Adrenal gland (tissue), 9 donors: ENCODE measurements at regions not wholly inside any gene's neighbourhood (a gene's known extent, or its start where the extent isn't known, plus 50 kb on each side); places are given as distances from the start of the nearest gene placed in this dataset.

Source experiments
- DNase-seq, 7 donors: peaks; one replicate each; pipeline ENCODE4 v3.0.0-alpha.2; 2019 to 2020
- H3K27ac ChIP-seq, 5 donors: fragments of 200-600 bp; sonication (generic) in 4 of 5; 1 replicate in 3 of 5; 2 replicates in 2 of 5; pipeline versions ENCODE4 v1.5.1 to v1.8.0; 2016 to 2020; ENCODE audit warnings: mild to moderate bottlenecking in 1 of 5
- H3K27me3 ChIP-seq: fragments of 200-600 bp; 2 replicates; pipeline ENCODE4 v1.8.0; 2021
- H3K36me3 ChIP-seq, 2 donors: fragments of 200-600 bp; replicated peaks in 1 of 2; 1 replicate in 1 of 2; 2 replicates in 1 of 2; pipeline versions ENCODE4 v1.5.1 to v1.8.0; 2018 to 2022
- H3K4me1 ChIP-seq, 2 donors: fragments of 200-600 bp; replicated peaks in 1 of 2; 1 replicate in 1 of 2; 2 replicates in 1 of 2; pipeline versions ENCODE4 v1.5.1 to v1.8.0; 2018 to 2021
- H3K4me3 ChIP-seq, 4 donors: fragments of 200-600 bp; sonication (generic) in 3 of 4; one replicate each; pipeline ENCODE4 v1.5.1; 2016 to 2018
- H3K9me3 ChIP-seq, 3 donors: fragments of 200-600 bp; sonication (generic) in 1 of 3; replicated peaks in 1 of 3; 1 replicate in 2 of 3; 2 replicates in 1 of 3; pipeline versions ENCODE4 v1.5.1 to v1.8.0; 2016 to 2021
- CTCF ChIP-seq, 6 experiments: fragments of 450-650 bp in 4 of 6; fragments of 200-600 bp in 2 of 6; sonication (generic) in 1 of 6; IDR thresholded peaks; 1 replicate in 5 of 6; 2 replicates in 1 of 6; pipeline versions ENCODE4 v1.5.1 to v1.8.0; 2016 to 2021; ENCODE audit warnings: antibody characterized with exemption in 6 of 6, mild to moderate bottlenecking in 2 of 6, moderate library complexity in 1 of 6
- POLR2A ChIP-seq, 2 donors: fragments of 450-650 bp; IDR thresholded peaks; one replicate each; pipeline ENCODE4 v1.6.1; 2017; ENCODE audit warnings: antibody characterized with exemption in 2 of 2, mild to moderate bottlenecking in 2 of 2, moderate library complexity in 1 of 2
- WGBS, 4 donors: extraction: QIAGEN DNeasy Blood & Tissue Kit in 2 of 4; methylation state at CpG; one replicate each; pipeline versions ENCODE4 v1.1.5 to v1.1.7; 2013 to 2017; 5-methylcytosine and 5-hydroxymethylcytosine counted together
- intact Hi-C, 2 donors: fragments of 100-400 bp; cut with DNase I; formaldehyde crosslinking; loops; one replicate each; pipeline versions ENCODE4 v1.14.1 to v1.15.0; 2022 to 2023
- donor health status: healthy with polysubstance abuse.
- donor health status: Bipolar disorder and iron deficiency.
- donor health status: DM: yes; HTN: yes; CAD: no.
- donor health status: DM: no; HTN: no; CAD: no.
- donor health status: DM: no; HTN: no; CAD: no.

DNA sequence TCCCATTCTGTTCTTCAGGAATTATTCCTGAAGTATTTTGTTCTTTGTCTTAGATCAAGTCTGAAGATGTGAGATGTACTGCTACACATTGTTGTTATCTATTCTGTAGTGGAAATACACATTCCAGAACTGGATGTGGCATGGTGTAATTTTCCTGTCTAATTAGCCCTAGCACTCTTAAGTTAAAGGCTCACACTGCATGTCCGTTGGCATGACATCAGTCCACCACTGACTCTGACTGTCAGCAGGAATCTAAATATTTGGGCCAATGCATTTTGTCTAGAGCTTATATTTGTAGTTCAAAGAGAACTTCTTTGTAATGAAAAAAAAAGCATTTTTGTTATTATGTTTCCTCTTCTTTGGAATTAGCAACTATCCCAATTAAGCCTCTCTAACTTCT is 201.0 kb downstream of the S1PR1 start:
- no peak for TF ChIP-seq CTCF (IDR thresholded peaks at IDR 0.05)
- no peak for TF ChIP-seq POLR2A (IDR thresholded peaks at IDR 0.05)
- intact Hi-C loops = loop anchor here in 1 of 2 donors (10.0 kb wide), 1 partner anchor 123 kb away; no protein-coding TSS in a partner anchor
- Histone ChIP-seq H3K9me3 (no peaks in the 10 kb centered on the region), H3K27me3 (no peaks in the 10 kb centered on the region), H3K4me1 (no peaks in the 10 kb centered on the region), H3K36me3 (no peaks in the 10 kb centered on the region), H3K27ac (no peak overlapping the region), H3K4me3 (no peak overlapping the region)
- WGBS, 4 donors = 55 to 84% (median 67%) methylated on average over 1 of the region's 1 CpG
- DNase-seq = no peak

- Histone ChIP-seq H3K36me3 (no peaks in the 10 kb centered on the region), H3K27me3 (no peaks in the 10 kb centered on the region), H3K4me3 (no peak overlapping the region), H3K27ac (no peak overlapping the region), H3K9me3 (no peaks in the 10 kb centered on the region), H3K4me1 (no peaks in the 10 kb centered on the region)
- intact Hi-C loops = loop anchor here in 1 of 2 donors (10.0 kb wide), 1 partner anchor 124 kb away; no protein-coding TSS in a partner anchor
- DNase-seq = peak in 3 of 7 donors; percentile 11 to 26 (median 17)
- TF ChIP-seq CTCF (IDR thresholded peaks at IDR 0.05) = peak in 5 of 6 experiments; percentile 9 to 29 (median 19)
- TF ChIP-seq POLR2A (IDR thresholded peaks at IDR 0.05) = no peak
- 24 to 32% (median 27%) methylated on average over 3 of the region's 3 CpGs for WGBS, 4 donors
Observed at GRCh38 chr1:101438359-101438758, 201.5 kb downstream of the S1PR1 start.

- 72 to 89% (median 75%) methylated on average over 5 of the region's 5 CpGs for WGBS, 4 donors
- H3K27me3 ChIP-seq = no peaks in the 10 kb centered on the region
- DNase-seq = no peak
- no peaks in the 10 kb centered on the region for H3K4me1 ChIP-seq
- H3K9me3 ChIP-seq = no peaks in the 10 kb centered on the region
- TF ChIP-seq CTCF (IDR thresholded peaks at IDR 0.05) = no peak
- TF ChIP-seq POLR2A (IDR thresholded peaks at IDR 0.05) = no peak
- no peaks in the 10 kb centered on the region for H3K36me3 ChIP-seq
- no peak overlapping the region for H3K27ac ChIP-seq
- intact Hi-C loops = no loop called here
- H3K4me3 ChIP-seq = no peak overlapping the region
Observed at GRCh38 chr1:101440485-101440884, 203.7 kb downstream of the S1PR1 start.

DNA sequence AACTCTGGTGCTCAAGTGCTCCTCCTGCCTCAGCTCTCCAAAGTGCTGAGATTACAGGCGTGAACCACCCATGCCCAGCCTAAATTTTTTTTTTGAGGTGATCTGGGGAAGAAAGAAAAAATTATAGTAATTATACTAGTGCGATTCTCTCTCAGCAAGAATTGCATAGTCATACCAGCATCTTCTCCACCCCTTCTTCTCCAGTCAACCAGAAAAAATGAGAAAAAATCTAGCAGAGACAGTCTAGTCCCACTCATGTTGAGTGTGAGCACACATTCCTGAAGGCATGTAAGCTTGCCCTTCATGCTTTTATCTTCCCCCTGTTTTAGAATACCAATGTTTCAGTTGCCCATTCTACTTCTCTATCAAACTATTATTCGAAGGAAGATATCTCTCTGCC is 207.6 kb downstream of the S1PR1 start:
- no peaks in the 10 kb centered on the region for H3K4me1 ChIP-seq
- no peak for DNase-seq
- H3K4me3 ChIP-seq = no peak overlapping the region
- H3K9me3 ChIP-seq = no peaks in the 10 kb centered on the region
- 66 to 87% (median 74%) methylated on average over 3 of the region's 3 CpGs for WGBS, 4 donors
- no peaks in the 10 kb centered on the region for H3K36me3 ChIP-seq
- intact Hi-C loops = no loop called here
- H3K27ac ChIP-seq = no peak overlapping the region
- no peaks in the 10 kb centered on the region for H3K27me3 ChIP-seq
- no peak for TF ChIP-seq POLR2A (IDR thresholded peaks at IDR 0.05)
- no peak for TF ChIP-seq CTCF (IDR thresholded peaks at IDR 0.05)
